Liver (tissue), 8 donors: ENCODE measurements at regions not wholly inside any gene's neighbourhood (a gene's known extent, or its start where the extent isn't known, plus 50 kb on each side); places are given as distances from the start of the nearest gene placed in this dataset.

Experiments used
- DNase-seq: peaks from one replicate; pipeline ENCODE4 v3.0.0-alpha.2; 2017; ENCODE audit warnings: low spot score
- H3K27ac ChIP-seq, 2 donors: one replicate each; pipeline ENCODE4 v1.7.0; 2013; ENCODE audit warnings: inconsistent platforms in 2 of 2, low read length in 2 of 2, control low read depth in 1 of 2, low read depth in 1 of 2, mild to moderate bottlenecking in 1 of 2
- H3K27me3 ChIP-seq, 4 donors: one replicate each; pipeline versions ENCODE4 v1.6.1 to v1.7.0; 2013; ENCODE audit warnings: low read length in 3 of 4, inconsistent platforms in 1 of 4, mild to moderate bottlenecking in 1 of 4, moderate library complexity in 1 of 4; ENCODE audit not compliant: control insufficient read depth in 4 of 4, insufficient read depth in 4 of 4
- H3K36me3 ChIP-seq, 4 donors: one replicate each; pipeline versions ENCODE4 v1.6.1 to v1.7.0; 2013; ENCODE audit warnings: low read length in 3 of 4, mild to moderate bottlenecking in 3 of 4, low read depth in 1 of 4, moderate library complexity in 1 of 4; ENCODE audit not compliant: control insufficient read depth in 4 of 4, insufficient read depth in 3 of 4
- H3K4me1 ChIP-seq, 4 donors: one replicate each; pipeline versions ENCODE4 v1.6.1 to v1.7.0; 2013; ENCODE audit warnings: low read length in 3 of 4, mild to moderate bottlenecking in 3 of 4, moderate library complexity in 1 of 4; ENCODE audit not compliant: control insufficient read depth in 4 of 4, insufficient read depth in 4 of 4
- H3K4me3 ChIP-seq, 3 donors: one replicate each; pipeline versions ENCODE4 v1.6.1 to v1.7.0; 2013; ENCODE audit warnings: low read length in 3 of 3, control low read depth in 1 of 3, low read depth in 1 of 3, mild to moderate bottlenecking in 1 of 3
- H3K9ac ChIP-seq, 2 donors: one replicate each; pipeline ENCODE4 v1.7.0; 2013; ENCODE audit warnings: low read length in 2 of 2, mild to moderate bottlenecking in 2 of 2, moderate library complexity in 2 of 2, control low read depth in 1 of 2, low read depth in 1 of 2
- H3K9me3 ChIP-seq, 4 donors: one replicate each; pipeline versions ENCODE4 v1.6.1 to v1.7.0; 2013; ENCODE audit warnings: low read length in 3 of 4; ENCODE audit not compliant: control insufficient read depth in 4 of 4
- CTCF ChIP-seq: fragments of 150-350 bp; IDR thresholded peaks from 2 replicates; pipeline ENCODE4 v1.5.1; 2017; ENCODE audit warnings: improper control_type of control experiment, low read depth, low read length; ENCODE audit not compliant: missing input control
- EGR1 ChIP-seq, 2 donors: IDR thresholded peaks; 2 replicates each; pipeline ENCODE4 v1.6.1; 2016 to 2018; ENCODE audit warnings: antibody characterized with exemption in 2 of 2, low read depth in 2 of 2
- FOXA1 ChIP-seq: IDR thresholded peaks from 2 replicates; pipeline ENCODE4 v1.6.1; 2016; ENCODE audit warnings: antibody characterized with exemption
- FOXA2 ChIP-seq: IDR thresholded peaks from 2 replicates; pipeline ENCODE4 v1.6.1; 2016; ENCODE audit warnings: antibody characterized with exemption
- HNF4G ChIP-seq: IDR thresholded peaks from 2 replicates; pipeline ENCODE4 v1.6.1; 2016; ENCODE audit warnings: antibody characterized with exemption
- JUND ChIP-seq, 2 donors: IDR thresholded peaks; 2 replicates each; pipeline ENCODE4 v1.6.1; 2016; ENCODE audit warnings: antibody characterized with exemption in 2 of 2
- MAX ChIP-seq: IDR thresholded peaks from 2 replicates; pipeline ENCODE4 v1.6.1; 2016; ENCODE audit warnings: antibody characterized with exemption
- NR2F2 ChIP-seq: IDR thresholded peaks from 2 replicates; pipeline ENCODE4 v1.6.1; 2016; ENCODE audit warnings: antibody characterized with exemption
- RAD21 ChIP-seq, 2 donors: IDR thresholded peaks; 2 replicates each; pipeline ENCODE4 v1.6.1; 2016; ENCODE audit warnings: antibody characterized with exemption in 2 of 2, mild to moderate bottlenecking in 2 of 2
- YY1 ChIP-seq: IDR thresholded peaks from 2 replicates; pipeline ENCODE4 v1.6.1; 2016; ENCODE audit warnings: antibody characterized with exemption, mild to moderate bottlenecking
- WGBS: extraction: QIAGEN DNeasy Blood & Tissue Kit; methylation state at CpG from one replicate; pipeline ENCODE4 v1.1.7; 2013; 5-methylcytosine and 5-hydroxymethylcytosine counted together
- TF ChIP-seq, protein P1 (sequence below): IDR thresholded peaks from 2 replicates; pipeline ENCODE4 v1.6.1; 2016; ENCODE audit warnings: antibody characterized with exemption, mild to moderate bottlenecking
- TF ChIP-seq, protein P2 (sequence below): IDR thresholded peaks from 2 replicates; pipeline ENCODE4 v1.6.1; 2016; ENCODE audit warnings: antibody characterized with exemption
- donor health status: healthy.
- donor health status: healthy.
- donor health status: healthy.
- donor health status: healthy.
- donor health status: healthy.

- H3K4me3 ChIP-seq: no peak overlapping the region
- H3K27me3 ChIP-seq: peaks cover 0 to 5% (median under 1%) of the 10 kb centered on the region in 4 donors
- TF ChIP-seq HNF4G (no peak), EGR1 (IDR thresholded peaks at IDR 0.05; ENCODE audit: low read depth in 2 of 2) (no peak), RAD21 (IDR thresholded peaks at IDR 0.05) (no peak), YY1 (no peak), CTCF (no peak), JUND (IDR thresholded peaks at IDR 0.05) (no peak), NR2F2 (no peak), FOXA1 (no peak)
- TF ChIP-seq, protein P1, sequence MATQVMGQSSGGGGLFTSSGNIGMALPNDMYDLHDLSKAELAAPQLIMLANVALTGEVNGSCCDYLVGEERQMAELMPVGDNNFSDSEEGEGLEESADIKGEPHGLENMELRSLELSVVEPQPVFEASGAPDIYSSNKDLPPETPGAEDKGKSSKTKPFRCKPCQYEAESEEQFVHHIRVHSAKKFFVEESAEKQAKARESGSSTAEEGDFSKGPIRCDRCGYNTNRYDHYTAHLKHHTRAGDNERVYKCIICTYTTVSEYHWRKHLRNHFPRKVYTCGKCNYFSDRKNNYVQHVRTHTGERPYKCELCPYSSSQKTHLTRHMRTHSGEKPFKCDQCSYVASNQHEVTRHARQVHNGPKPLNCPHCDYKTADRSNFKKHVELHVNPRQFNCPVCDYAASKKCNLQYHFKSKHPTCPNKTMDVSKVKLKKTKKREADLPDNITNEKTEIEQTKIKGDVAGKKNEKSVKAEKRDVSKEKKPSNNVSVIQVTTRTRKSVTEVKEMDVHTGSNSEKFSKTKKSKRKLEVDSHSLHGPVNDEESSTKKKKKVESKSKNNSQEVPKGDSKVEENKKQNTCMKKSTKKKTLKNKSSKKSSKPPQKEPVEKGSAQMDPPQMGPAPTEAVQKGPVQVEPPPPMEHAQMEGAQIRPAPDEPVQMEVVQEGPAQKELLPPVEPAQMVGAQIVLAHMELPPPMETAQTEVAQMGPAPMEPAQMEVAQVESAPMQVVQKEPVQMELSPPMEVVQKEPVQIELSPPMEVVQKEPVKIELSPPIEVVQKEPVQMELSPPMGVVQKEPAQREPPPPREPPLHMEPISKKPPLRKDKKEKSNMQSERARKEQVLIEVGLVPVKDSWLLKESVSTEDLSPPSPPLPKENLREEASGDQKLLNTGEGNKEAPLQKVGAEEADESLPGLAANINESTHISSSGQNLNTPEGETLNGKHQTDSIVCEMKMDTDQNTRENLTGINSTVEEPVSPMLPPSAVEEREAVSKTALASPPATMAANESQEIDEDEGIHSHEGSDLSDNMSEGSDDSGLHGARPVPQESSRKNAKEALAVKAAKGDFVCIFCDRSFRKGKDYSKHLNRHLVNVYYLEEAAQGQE: no peak
- TF ChIP-seq, protein P2, sequence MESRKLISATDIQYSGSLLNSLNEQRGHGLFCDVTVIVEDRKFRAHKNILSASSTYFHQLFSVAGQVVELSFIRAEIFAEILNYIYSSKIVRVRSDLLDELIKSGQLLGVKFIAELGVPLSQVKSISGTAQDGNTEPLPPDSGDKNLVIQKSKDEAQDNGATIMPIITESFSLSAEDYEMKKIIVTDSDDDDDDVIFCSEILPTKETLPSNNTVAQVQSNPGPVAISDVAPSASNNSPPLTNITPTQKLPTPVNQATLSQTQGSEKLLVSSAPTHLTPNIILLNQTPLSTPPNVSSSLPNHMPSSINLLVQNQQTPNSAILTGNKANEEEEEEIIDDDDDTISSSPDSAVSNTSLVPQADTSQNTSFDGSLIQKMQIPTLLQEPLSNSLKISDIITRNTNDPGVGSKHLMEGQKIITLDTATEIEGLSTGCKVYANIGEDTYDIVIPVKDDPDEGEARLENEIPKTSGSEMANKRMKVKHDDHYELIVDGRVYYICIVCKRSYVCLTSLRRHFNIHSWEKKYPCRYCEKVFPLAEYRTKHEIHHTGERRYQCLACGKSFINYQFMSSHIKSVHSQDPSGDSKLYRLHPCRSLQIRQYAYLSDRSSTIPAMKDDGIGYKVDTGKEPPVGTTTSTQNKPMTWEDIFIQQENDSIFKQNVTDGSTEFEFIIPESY: no peak
- peaks cover 0 to 6% (median 3%) of the 10 kb centered on the region in 4 donors for H3K9me3 ChIP-seq
- DNase-seq: no peak
- WGBS: 66% methylated on average over 7 of the region's 7 CpGs
- H3K9ac ChIP-seq: no peak overlapping the region
- H3K4me1 ChIP-seq: no peaks in the 10 kb centered on the region
- H3K27ac ChIP-seq: no peak overlapping the region
- no peaks in the 10 kb centered on the region for H3K36me3 ChIP-seq
These were observed 83.6 kb upstream of the LHX5 start for GRCh38 chr12:113555226-113555625.

- H3K36me3 ChIP-seq: no peaks in the 10 kb centered on the region
- H3K9me3 ChIP-seq: peaks cover 0 to 13% (median 6%) of the 10 kb centered on the region in 4 donors
- DNase-seq: no peak
- H3K27ac ChIP-seq: no peak overlapping the region
- TF ChIP-seq FOXA1 (no peak), FOXA2 (no peak), CTCF (no peak), JUND (IDR thresholded peaks at IDR 0.05) (no peak), MAX (no peak)
- H3K9ac ChIP-seq: no peak overlapping the region
- no peaks in the 10 kb centered on the region for H3K4me1 ChIP-seq
- WGBS: 71% methylated on average over 8 of the region's 8 CpGs
- no peak overlapping the region for H3K4me3 ChIP-seq
- peaks cover 0 to 2% (median under 1%) of the 10 kb centered on the region in 4 donors for H3K27me3 ChIP-seq
These were observed 81.1 kb upstream of the LHX5 start for GRCh38 chr12:113552760-113553159.
